Vagina (tissue), 2 donors: ENCODE measurements at regions not wholly inside any gene's neighbourhood (a gene's known extent, or its start where the extent isn't known, plus 50 kb on each side); places are given as distances from the start of the nearest gene placed in this dataset.

Experiments used
- POLR2AphosphoS5 ChIP-seq, 2 donors: sonication (generic); formaldehyde crosslinking; IDR thresholded peaks; one replicate each; pipeline ENCODE4 v1.9.0; 2017; ENCODE audit warnings: antibody characterized with exemption in 2 of 2, mild to moderate bottlenecking in 2 of 2, low read depth in 1 of 2; ENCODE audit not compliant: insufficient read depth in 1 of 2
- TF ChIP-seq, protein P1 (sequence below), 3 experiments: fragments of 450-650 bp in 2 of 3; fragments of 200-600 bp in 1 of 3; sonication (generic) in 1 of 3; IDR thresholded peaks; one replicate each; pipeline ENCODE4 v1.5.1; 2017 to 2019; ENCODE audit warnings: antibody characterized with exemption in 3 of 3, mild to moderate bottlenecking in 2 of 3, moderate library complexity in 2 of 3

DNA sequence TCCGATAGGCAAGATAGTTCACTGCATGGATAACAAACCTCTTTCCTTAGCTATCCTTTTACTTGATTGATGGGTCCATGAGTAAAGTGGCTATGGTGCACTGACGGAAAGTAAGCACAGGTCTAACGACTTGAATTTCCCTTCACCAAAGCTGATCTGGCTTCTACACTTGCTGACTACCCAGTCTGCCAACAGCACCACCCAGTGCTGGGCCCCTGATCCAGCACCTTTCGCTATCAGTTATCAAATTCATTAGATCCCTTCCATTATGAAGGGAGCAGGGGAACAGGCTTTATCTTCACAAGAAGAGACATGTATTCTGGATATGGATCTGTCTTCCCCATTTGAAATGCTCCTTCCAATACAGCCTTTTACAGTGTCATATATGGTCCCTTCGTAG lies 855.9 kb downstream of the GRID1 start:
- TF ChIP-seq, protein P1, sequence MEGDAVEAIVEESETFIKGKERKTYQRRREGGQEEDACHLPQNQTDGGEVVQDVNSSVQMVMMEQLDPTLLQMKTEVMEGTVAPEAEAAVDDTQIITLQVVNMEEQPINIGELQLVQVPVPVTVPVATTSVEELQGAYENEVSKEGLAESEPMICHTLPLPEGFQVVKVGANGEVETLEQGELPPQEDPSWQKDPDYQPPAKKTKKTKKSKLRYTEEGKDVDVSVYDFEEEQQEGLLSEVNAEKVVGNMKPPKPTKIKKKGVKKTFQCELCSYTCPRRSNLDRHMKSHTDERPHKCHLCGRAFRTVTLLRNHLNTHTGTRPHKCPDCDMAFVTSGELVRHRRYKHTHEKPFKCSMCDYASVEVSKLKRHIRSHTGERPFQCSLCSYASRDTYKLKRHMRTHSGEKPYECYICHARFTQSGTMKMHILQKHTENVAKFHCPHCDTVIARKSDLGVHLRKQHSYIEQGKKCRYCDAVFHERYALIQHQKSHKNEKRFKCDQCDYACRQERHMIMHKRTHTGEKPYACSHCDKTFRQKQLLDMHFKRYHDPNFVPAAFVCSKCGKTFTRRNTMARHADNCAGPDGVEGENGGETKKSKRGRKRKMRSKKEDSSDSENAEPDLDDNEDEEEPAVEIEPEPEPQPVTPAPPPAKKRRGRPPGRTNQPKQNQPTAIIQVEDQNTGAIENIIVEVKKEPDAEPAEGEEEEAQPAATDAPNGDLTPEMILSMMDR (IDR thresholded peaks at IDR 0.05) = no peak
- no peak for TF ChIP-seq POLR2AphosphoS5 (IDR thresholded peaks at IDR 0.05; ENCODE audit: insufficient read depth in 1 of 2, low read depth in 1 of 2)
